Spleen (tissue), 11 donors: ENCODE measurements at regions not wholly inside any gene's neighbourhood (a gene's known extent, or its start where the extent isn't known, plus 50 kb on each side); places are given as distances from the start of the nearest gene placed in this dataset.

Experiments
- DNase-seq: peaks from one replicate; pipeline ENCODE4 v3.0.0-alpha.2; 2020
- H3K27ac ChIP-seq, 8 donors: fragments of 200-600 bp; sonication (generic) in 7 of 8; 1 replicate in 4 of 8; 2 replicates in 4 of 8; pipeline versions ENCODE4 v1.5.0 to v1.8.0; 2016 to 2021; ENCODE audit warnings: inconsistent platforms in 4 of 8, mild to moderate bottlenecking in 4 of 8, moderate library complexity in 1 of 8
- H3K27me3 ChIP-seq, 7 donors: fragments of 200-600 bp; sonication (generic) in 6 of 7; replicated peaks in 1 of 7; 1 replicate in 4 of 7; 2 replicates in 3 of 7; pipeline versions ENCODE4 v1.5.0 to v1.8.0; 2016 to 2021; ENCODE audit warnings: inconsistent platforms in 3 of 7, mild to moderate bottlenecking in 1 of 7
- H3K36me3 ChIP-seq, 6 donors: fragments of 200-600 bp; sonication (generic) in 5 of 6; 1 replicate in 4 of 6; 2 replicates in 2 of 6; pipeline versions ENCODE4 v1.5.0 to v1.8.0; 2016 to 2021; ENCODE audit warnings: inconsistent platforms in 2 of 6
- H3K4me1 ChIP-seq, 6 donors: fragments of 200-600 bp; sonication (generic) in 5 of 6; 1 replicate in 3 of 6; 2 replicates in 3 of 6; pipeline versions ENCODE4 v1.5.0 to v1.8.0; 2016 to 2021; ENCODE audit warnings: inconsistent platforms in 3 of 6
- H3K4me3 ChIP-seq, 8 donors: fragments of 200-600 bp; sonication (generic) in 7 of 8; 1 replicate in 4 of 8; 2 replicates in 4 of 8; pipeline versions ENCODE4 v1.5.0 to v1.8.0; 2016 to 2021; ENCODE audit warnings: inconsistent platforms in 4 of 8, mild to moderate bottlenecking in 4 of 8, moderate library complexity in 2 of 8
- H3K9me3 ChIP-seq, 8 donors: fragments of 200-600 bp; sonication (generic) in 7 of 8; 1 replicate in 4 of 8; 2 replicates in 4 of 8; pipeline versions ENCODE4 v1.5.0 to v1.8.0; 2016 to 2021; ENCODE audit warnings: inconsistent platforms in 4 of 8
- POLR2A ChIP-seq, 3 donors: fragments of 450-650 bp; IDR thresholded peaks; one replicate each; pipeline ENCODE4 v1.5.1; 2017; ENCODE audit warnings: antibody characterized with exemption in 3 of 3, mild to moderate bottlenecking in 1 of 3
- POLR2AphosphoS5 ChIP-seq, 3 donors: sonication (generic); formaldehyde crosslinking; IDR thresholded peaks; one replicate each; pipeline ENCODE4 v1.5.1; 2017; ENCODE audit warnings: antibody characterized with exemption in 3 of 3
- WGBS, 5 donors: extraction: QIAGEN DNeasy Blood & Tissue Kit in 3 of 5; methylation state at CpG; one replicate each; pipeline versions ENCODE4 v1.1.5 to v1.1.7; 2013 to 2018; 5-methylcytosine and 5-hydroxymethylcytosine counted together
- intact Hi-C: fragments of 100-400 bp; cut with DNase I; formaldehyde crosslinking; loops from one replicate; pipeline ENCODE4 v1.15.0; 2023; ENCODE audit warnings: low total_unique reads
- TF ChIP-seq, protein P1 (sequence below), 11 experiments: fragments of 200-600 bp in 7 of 11; fragments of 450-650 bp in 4 of 11; sonication (generic) in 4 of 11; IDR thresholded peaks in 8 of 11; conservative IDR thresholded peaks in 3 of 11; 1 replicate in 7 of 11; 2 replicates in 4 of 11; pipeline versions ENCODE4 v1.4.0 to v1.8.0; 2016 to 2021; ENCODE audit warnings: antibody characterized with exemption in 11 of 11, inconsistent platforms in 4 of 11, mild to moderate bottlenecking in 1 of 11
- donor health status: healthy with polysubstance abuse.
- donor health status: DM: no; HTN: no; CAD: no; lungs with moderate emphysema.
- donor health status: DM: no; HTN: no; CAD: no.
- donor health status: Bipolar disorder and iron deficiency.
- donor health status: healthy.
- donor health status: DM: no; HTN: no; CAD: no.
- donor health status: DM: yes; HTN: yes; CAD: no.

DNA sequence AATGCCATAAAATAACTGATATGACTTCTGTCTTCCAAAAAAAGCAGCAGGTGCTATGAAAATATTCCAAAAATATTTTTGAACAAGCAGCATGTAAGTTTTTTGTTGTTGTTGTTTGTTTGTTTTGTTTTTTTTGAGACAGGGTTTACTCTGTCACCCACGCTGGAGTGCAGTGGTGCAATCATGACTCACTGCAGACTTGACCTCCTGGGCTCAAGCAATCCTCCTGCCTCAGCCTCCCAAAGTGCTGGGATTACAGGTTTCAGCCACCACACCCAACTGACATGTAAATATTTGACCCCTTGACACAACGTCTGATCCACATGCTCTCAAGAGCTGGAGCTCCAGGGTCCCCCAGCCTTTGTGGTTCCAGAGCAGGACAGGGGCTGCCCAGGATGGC lies 98.4 kb downstream of the LITAF start:
- no peak for DNase-seq
- H3K27ac ChIP-seq = no peak overlapping the region
- peaks cover 0 to 30% (median 21%) of the 10 kb centered on the region in 8 donors for H3K9me3 ChIP-seq
- H3K27me3 ChIP-seq = no peaks in the 10 kb centered on the region
- intact Hi-C loops = no loop called here
- H3K4me1 ChIP-seq = no peaks in the 10 kb centered on the region
- no peaks in the 10 kb centered on the region for H3K36me3 ChIP-seq
- 54 to 79% (median 64%) methylated on average over 2 of the region's 2 CpGs for WGBS, 5 donors
- no peak overlapping the region for H3K4me3 ChIP-seq
- no peak for TF ChIP-seq POLR2AphosphoS5 (IDR thresholded peaks at IDR 0.05)

GRCh38 chr16:11491524-11491923 lies 95.2 kb downstream of the LITAF start:
- H3K27me3 ChIP-seq = no peaks in the 10 kb centered on the region
- no peak overlapping the region for H3K4me3 ChIP-seq
- TF ChIP-seq, protein P1, sequence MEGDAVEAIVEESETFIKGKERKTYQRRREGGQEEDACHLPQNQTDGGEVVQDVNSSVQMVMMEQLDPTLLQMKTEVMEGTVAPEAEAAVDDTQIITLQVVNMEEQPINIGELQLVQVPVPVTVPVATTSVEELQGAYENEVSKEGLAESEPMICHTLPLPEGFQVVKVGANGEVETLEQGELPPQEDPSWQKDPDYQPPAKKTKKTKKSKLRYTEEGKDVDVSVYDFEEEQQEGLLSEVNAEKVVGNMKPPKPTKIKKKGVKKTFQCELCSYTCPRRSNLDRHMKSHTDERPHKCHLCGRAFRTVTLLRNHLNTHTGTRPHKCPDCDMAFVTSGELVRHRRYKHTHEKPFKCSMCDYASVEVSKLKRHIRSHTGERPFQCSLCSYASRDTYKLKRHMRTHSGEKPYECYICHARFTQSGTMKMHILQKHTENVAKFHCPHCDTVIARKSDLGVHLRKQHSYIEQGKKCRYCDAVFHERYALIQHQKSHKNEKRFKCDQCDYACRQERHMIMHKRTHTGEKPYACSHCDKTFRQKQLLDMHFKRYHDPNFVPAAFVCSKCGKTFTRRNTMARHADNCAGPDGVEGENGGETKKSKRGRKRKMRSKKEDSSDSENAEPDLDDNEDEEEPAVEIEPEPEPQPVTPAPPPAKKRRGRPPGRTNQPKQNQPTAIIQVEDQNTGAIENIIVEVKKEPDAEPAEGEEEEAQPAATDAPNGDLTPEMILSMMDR (IDR thresholded peaks at IDR 0.05 in 8 of 11, conservative IDR thresholded peaks at IDR 0.05 in 3 of 11) = no peak
- TF ChIP-seq POLR2AphosphoS5 (IDR thresholded peaks at IDR 0.05) = no peak
- TF ChIP-seq POLR2A (IDR thresholded peaks at IDR 0.05) = no peak
- DNase-seq = no peak
- intact Hi-C loops = no loop called here
- H3K36me3 ChIP-seq = no peaks in the 10 kb centered on the region
- H3K27ac ChIP-seq = no peak overlapping the region
- peaks cover 0 to 12% (median 7%) of the 10 kb centered on the region in 8 donors for H3K9me3 ChIP-seq
- 93 to 100% (median 95%) methylated on average over 5 to 6 of the region's 6 CpGs for WGBS, 5 donors
- peaks cover 0 to 23% (median 12%) of the 10 kb centered on the region in 6 donors for H3K4me1 ChIP-seq

GRCh38 chr16:11492808-11493530 lies 93.8 kb downstream of the LITAF start:
- intact Hi-C loops = no loop called here
- Histone ChIP-seq H3K4me1 (peaks cover 0 to 37% (median 23%) of the 10 kb centered on the region in 6 donors), H3K4me3 (no peak overlapping the region), H3K27me3 (no peaks in the 10 kb centered on the region), H3K36me3 (no peaks in the 10 kb centered on the region), H3K27ac (no peak overlapping the region), H3K9me3 (peaks cover 0 to 12% (median 7%) of the 10 kb centered on the region in 8 donors)
- 90 to 95% (median 94%) methylated on average over 4 of the region's 4 CpGs for WGBS, 5 donors
- DNase-seq = no peak
- TF ChIP-seq POLR2AphosphoS5 (IDR thresholded peaks at IDR 0.05) (no peak), POLR2A (IDR thresholded peaks at IDR 0.05) (no peak)
- TF ChIP-seq, protein P1 (IDR thresholded peaks at IDR 0.05 in 8 of 11, conservative IDR thresholded peaks at IDR 0.05 in 3 of 11) = no peak

GRCh38 chr16:11493531-11493929 lies 93.2 kb downstream of the LITAF start:
- H3K27me3 ChIP-seq = no peaks in the 10 kb centered on the region
- no peaks in the 10 kb centered on the region for H3K36me3 ChIP-seq
- no peak for DNase-seq
- no peak for TF ChIP-seq POLR2A (IDR thresholded peaks at IDR 0.05)
- TF ChIP-seq, protein P1 (IDR thresholded peaks at IDR 0.05 in 8 of 11, conservative IDR thresholded peaks at IDR 0.05 in 3 of 11) = no peak
- no peak for TF ChIP-seq POLR2AphosphoS5 (IDR thresholded peaks at IDR 0.05)
- H3K27ac ChIP-seq = no peak overlapping the region
- intact Hi-C loops = no loop called here
- H3K4me1 ChIP-seq = peaks cover 0 to 43% (median 26%) of the 10 kb centered on the region in 6 donors
- H3K4me3 ChIP-seq = no peak overlapping the region
- 80 to 98% (median 93%) methylated on average over 6 to 14 of the region's 20 CpGs for WGBS, 5 donors
- H3K9me3 ChIP-seq = peaks cover 0 to 12% (median 7%) of the 10 kb centered on the region in 8 donors
